Astrocyte of the cerebellum (primary cell): ENCODE measurements at regions not wholly inside any gene's neighbourhood (a gene's known extent, or its start where the extent isn't known, plus 50 kb on each side); places are given as distances from the start of the nearest gene placed in this dataset.

ENCODE experiments used
- DNase-seq: peaks from one replicate; pipeline ENCODE4 v3.0.0-alpha.2; 2011; ENCODE audit warnings: low read depth
- H3K4me3 ChIP-seq: 2 replicates; pipeline ENCODE4 v1.5.1; 2011; ENCODE audit warnings: mild to moderate bottlenecking, low read depth, low read length, moderate library complexity
- in situ Hi-C: cut with HindIII; loops from 2 replicates; pipeline ENCODE4 v1.10.0; 2017; ENCODE audit warnings: low sequenced_read_pairs
- TF ChIP-seq, protein P1 (sequence below): IDR thresholded peaks from 2 replicates; pipeline ENCODE4 v1.5.1; 2012; ENCODE audit warnings: low read length, low read depth, moderate library complexity, mild to moderate bottlenecking; ENCODE audit errors: missing control alignments

DNA sequence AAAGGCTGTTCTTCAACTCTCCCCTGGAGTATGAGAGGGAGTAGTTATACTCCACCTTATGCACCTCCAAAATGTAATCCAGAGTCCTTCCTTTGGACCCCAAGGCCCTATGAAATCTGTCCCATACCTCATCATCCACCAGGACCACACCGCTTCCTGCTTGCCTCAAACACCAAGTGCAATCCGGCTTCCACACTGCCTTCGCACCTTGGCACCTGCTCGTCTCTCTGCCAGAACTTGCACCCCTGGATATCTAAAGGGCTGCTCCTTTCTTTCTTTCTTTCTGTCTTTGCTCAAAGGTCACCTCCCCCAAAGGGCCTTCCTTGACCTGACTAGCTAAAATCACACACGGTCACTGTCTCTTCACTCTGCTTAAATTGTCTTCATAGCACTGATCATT, 63.9 kb upstream of the SHB start:
- in situ Hi-C loops: no loop called here
- TF ChIP-seq, protein P1, sequence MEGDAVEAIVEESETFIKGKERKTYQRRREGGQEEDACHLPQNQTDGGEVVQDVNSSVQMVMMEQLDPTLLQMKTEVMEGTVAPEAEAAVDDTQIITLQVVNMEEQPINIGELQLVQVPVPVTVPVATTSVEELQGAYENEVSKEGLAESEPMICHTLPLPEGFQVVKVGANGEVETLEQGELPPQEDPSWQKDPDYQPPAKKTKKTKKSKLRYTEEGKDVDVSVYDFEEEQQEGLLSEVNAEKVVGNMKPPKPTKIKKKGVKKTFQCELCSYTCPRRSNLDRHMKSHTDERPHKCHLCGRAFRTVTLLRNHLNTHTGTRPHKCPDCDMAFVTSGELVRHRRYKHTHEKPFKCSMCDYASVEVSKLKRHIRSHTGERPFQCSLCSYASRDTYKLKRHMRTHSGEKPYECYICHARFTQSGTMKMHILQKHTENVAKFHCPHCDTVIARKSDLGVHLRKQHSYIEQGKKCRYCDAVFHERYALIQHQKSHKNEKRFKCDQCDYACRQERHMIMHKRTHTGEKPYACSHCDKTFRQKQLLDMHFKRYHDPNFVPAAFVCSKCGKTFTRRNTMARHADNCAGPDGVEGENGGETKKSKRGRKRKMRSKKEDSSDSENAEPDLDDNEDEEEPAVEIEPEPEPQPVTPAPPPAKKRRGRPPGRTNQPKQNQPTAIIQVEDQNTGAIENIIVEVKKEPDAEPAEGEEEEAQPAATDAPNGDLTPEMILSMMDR: no peak
- H3K4me3 ChIP-seq: no peak overlapping the region
- no peak for DNase-seq

DNA sequence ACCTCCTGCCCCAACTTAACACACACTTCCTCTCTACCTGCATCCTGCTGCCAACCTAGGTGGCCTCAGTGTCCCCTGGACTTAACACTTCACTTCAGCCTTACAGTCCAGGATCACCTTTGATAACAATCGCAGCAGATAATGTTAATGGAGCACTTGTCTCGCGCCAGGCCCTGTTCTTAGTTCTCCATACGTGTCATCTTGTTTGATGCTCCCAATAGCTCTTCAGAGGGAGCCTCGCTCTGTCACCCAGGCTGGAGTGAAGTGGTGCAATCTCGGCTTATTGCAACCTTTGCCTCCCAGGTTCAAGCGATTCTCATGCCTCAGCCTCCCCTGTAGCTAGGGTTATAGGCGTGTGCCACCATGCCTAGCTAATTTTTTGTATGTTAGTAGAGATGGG, 62.7 kb upstream of the SHB start:
- TF ChIP-seq, protein P1: no peak
- no peak for DNase-seq
- H3K4me3 ChIP-seq: no peak overlapping the region
- in situ Hi-C loops: no loop called here

DNA sequence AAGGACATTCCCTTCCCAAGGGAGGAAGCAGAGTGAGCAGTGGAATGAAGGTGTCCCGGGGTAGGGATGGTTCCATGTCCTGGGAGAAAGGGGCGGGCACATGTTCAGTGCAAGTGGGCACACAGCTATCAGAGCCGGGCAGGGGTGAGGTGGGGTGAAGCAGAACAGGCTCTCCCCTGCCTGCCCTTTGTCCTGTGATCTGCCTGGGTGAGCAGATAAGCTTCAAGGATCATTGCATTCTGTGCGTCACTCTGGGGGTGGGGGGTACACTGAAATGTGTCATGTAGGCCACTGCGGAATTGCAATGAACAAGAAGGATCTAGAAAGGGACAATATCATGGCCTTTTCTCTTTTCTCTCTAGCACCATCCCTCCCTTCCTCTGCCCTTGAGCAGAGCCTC, 61.7 kb upstream of the SHB start:
- in situ Hi-C loops: no loop called here
- DNase-seq: no peak
- TF ChIP-seq, protein P1: no peak
- no peak overlapping the region for H3K4me3 ChIP-seq

DNA sequence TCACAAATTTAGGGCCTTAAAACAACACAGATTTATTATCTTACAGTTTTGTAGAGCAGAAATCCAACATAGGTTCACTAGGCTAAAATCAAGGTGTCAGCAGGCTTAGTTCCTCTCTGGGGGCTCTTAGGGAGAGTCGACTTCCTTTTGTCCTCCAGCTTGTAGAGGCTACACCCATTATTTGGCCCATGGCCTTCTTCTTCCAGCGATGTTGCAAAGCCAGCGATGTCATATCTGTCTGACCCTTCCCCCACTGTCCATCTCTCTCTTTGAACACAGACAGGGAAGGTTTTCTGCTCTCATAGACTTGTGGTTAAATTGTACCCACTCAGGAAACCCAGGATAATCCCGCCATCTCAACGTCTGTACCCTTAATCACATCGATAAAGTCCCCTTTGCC, 60.3 kb upstream of the SHB start:
- no peak overlapping the region for H3K4me3 ChIP-seq
- TF ChIP-seq, protein P1: no peak
- in situ Hi-C loops: no loop called here
- no peak for DNase-seq

DNA sequence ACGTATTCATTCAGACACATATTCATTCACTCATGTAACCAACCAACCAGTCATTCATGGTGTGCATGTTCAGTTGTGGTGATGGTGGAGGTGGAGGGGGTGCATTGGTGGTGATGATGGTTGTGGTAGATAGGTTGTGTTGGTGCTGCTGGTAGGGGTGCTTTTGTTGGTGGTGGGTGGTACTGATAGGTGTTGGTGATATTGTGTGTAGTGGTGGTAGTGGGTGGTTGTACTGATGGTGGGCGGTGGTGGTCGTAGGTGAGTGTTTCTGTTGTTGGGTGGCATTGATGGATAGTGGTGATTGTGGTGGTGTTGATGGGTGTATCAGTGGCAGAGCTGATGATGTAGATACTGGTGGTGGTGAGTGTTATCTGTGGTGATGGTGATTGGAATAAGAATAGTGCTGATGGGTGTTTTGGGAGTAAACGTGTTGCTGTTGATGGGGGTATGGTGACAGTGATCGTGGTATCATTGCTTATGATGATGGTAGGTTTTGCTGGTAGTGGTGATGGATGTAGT, 59.8 kb upstream of the SHB start:
- in situ Hi-C loops: no loop called here
- H3K4me3 ChIP-seq: no peak overlapping the region
- TF ChIP-seq, protein P1: no peak
- DNase-seq: no peak

DNA sequence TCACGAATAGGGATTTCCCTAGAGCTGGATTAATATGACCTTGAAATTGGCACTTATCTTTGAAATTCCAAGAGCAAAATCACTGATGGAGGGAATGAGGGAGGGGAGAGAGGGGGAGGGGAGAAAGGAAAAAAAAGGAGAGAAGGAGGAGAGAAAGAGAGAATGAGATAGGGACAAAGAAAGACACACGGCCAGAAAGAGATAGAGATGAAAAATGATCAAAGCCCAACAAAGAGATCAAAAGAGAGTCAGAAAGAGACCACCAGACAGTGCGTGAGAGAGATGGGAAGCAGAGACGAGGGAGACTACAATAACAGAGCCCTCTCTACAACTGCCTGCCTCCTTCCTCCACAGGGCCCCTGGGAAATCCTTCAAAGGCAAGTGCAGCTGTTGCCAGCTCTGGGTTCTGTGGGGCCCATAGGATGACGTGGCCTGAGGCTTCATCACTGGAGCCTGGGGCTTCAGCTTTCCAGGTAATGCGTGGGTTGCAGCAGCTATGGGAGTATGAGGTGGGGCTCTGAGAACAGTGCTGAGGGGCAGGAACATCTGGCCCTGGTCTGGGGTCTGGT, 58.3 kb upstream of the SHB start:
- in situ Hi-C loops: no loop called here
- no peak for DNase-seq
- no peak overlapping the region for H3K4me3 ChIP-seq
- TF ChIP-seq, protein P1: no peak

DNA sequence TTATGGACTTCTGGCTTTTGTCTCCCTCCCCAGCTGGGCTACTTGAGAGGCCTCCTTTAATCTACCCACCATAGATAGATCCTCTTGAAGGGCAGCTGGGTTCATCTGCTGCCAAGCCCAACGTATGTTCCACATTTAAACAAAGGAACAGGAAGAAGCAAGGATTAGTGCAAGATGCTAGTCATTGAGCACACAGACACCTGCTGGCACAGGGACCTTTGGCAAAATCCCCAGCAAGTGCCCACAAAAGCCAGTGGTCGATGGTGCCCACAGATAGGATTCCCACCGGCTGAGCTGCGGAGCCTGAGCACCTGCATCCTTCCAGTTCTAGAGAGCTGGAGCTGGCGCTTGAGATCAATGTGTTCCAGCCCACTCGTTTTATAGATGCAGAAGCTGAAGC, 57.7 kb upstream of the SHB start:
- TF ChIP-seq, protein P1: no peak
- in situ Hi-C loops: no loop called here
- no peak overlapping the region for H3K4me3 ChIP-seq
- DNase-seq: no peak
